Right ventricle myocardium superior (tissue), 1 donor: ENCODE measurements at regions not wholly inside any gene's neighbourhood (a gene's known extent, or its start where the extent isn't known, plus 50 kb on each side); places are given as distances from the start of the nearest gene placed in this dataset.
"Not testable (repeated sequence)": the region's sequence is repeated elsewhere in the genome, so short reads cannot be mapped to it uniquely, and the experiment has no call there.

Experiments
- ATAC-seq: fragments of 200-7000 bp; cut with Tn5 transposase; one replicate; pipeline ENCODE4 v1.9.1; 2020; ENCODE audit warnings: mild to moderate bottlenecking; ENCODE audit not compliant: poor library complexity
- DNase-seq: peaks from one replicate; pipeline ENCODE4 v3.0.0-alpha.2; 2020
- intact Hi-C: fragments of 100-400 bp; cut with DNase I; formaldehyde crosslinking; loops from one replicate; pipeline ENCODE4 v1.11.2; 2022
- donor health status: DM: no; HTN: yes; CAD: no; lungs with severe emphysema.

- intact Hi-C loops, ATAC-seq, DNase-seq: not testable (repeated sequence)
Measured at GRCh38 chr6:57708061-57708460, 390.6 kb downstream of the PRIM2 start.

- ATAC-seq, DNase-seq, intact Hi-C loops: not testable (repeated sequence)
Measured at GRCh38 chr6:57722546-57722945, 405.1 kb downstream of the PRIM2 start.

- ATAC-seq, DNase-seq, intact Hi-C loops: not testable (repeated sequence)
Measured at GRCh38 chr6:57723815-57724401, 406.5 kb downstream of the PRIM2 start.

- DNase-seq, ATAC-seq, intact Hi-C loops: not testable (repeated sequence)
Measured at GRCh38 chr6:57729407-57729806, 412.0 kb downstream of the PRIM2 start.

- intact Hi-C loops, ATAC-seq, DNase-seq: not testable (repeated sequence)
Measured at GRCh38 chr6:57730726-57731125, 413.3 kb downstream of the PRIM2 start.

GRCh38 chr6:57747716-57748115 lies 430.3 kb downstream of the PRIM2 start:
- intact Hi-C loops, ATAC-seq, DNase-seq: not testable (repeated sequence)

GRCh38 chr6:57759850-57760249 lies 442.4 kb downstream of the PRIM2 start:
- ATAC-seq, intact Hi-C loops: not testable (repeated sequence)

GRCh38 chr6:57792720-57793397 lies 475.4 kb downstream of the PRIM2 start:
- ATAC-seq, intact Hi-C loops, DNase-seq: not testable (repeated sequence)

More at GRCh38 chr6:57759850-57760249, 442.4 kb downstream of the PRIM2 start:
- not testable (repeated sequence) for DNase-seq

- DNase-seq, ATAC-seq, intact Hi-C loops: not testable (repeated sequence)
Measured at GRCh38 chr6:57793398-57793762, 475.9 kb downstream of the PRIM2 start.

GRCh38 chr6:57799703-57800479 lies 482.5 kb downstream of the PRIM2 start:
- DNase-seq, intact Hi-C loops, ATAC-seq: not testable (repeated sequence)

GRCh38 chr6:57808581-57808980 lies 491.2 kb downstream of the PRIM2 start:
- ATAC-seq, intact Hi-C loops, DNase-seq: not testable (repeated sequence)

- DNase-seq, intact Hi-C loops, ATAC-seq: not testable (repeated sequence)
Measured at GRCh38 chr6:57809454-57809853, 492.0 kb downstream of the PRIM2 start.

GRCh38 chr6:57813271-57814075 lies 496.0 kb downstream of the PRIM2 start:
- ATAC-seq, intact Hi-C loops: not testable (repeated sequence)

GRCh38 chr6:57815826-57816225 lies 498.4 kb downstream of the PRIM2 start:
- DNase-seq, intact Hi-C loops, ATAC-seq: not testable (repeated sequence)

More at GRCh38 chr6:57813271-57814075, 496.0 kb downstream of the PRIM2 start:
- not testable (repeated sequence) for DNase-seq

- intact Hi-C loops, ATAC-seq, DNase-seq: not testable (repeated sequence)
Measured at GRCh38 chr6:57821325-57821724, 503.9 kb downstream of the PRIM2 start.

GRCh38 chr6:57822448-57822847 lies 505.0 kb downstream of the PRIM2 start:
- intact Hi-C loops, DNase-seq, ATAC-seq: not testable (repeated sequence)

GRCh38 chr6:57822896-57823358 lies 505.5 kb downstream of the PRIM2 start:
- DNase-seq (no peak), ATAC-seq (no peak)
- intact Hi-C loops, result no loop called here

GRCh38 chr6:57837622-57838209 lies 520.3 kb downstream of the PRIM2 start:
- intact Hi-C loops, DNase-seq, ATAC-seq: not testable (repeated sequence)
